ENCODE measurements at regions not wholly inside any gene's neighbourhood (a gene's known extent, or its start where the extent isn't known, plus 50 kb on each side); places are given as distances from the start of the nearest gene placed in this dataset.
"Not testable (repeated sequence)": the region's sequence is repeated elsewhere in the genome, so short reads cannot be mapped to it uniquely, and the experiment has no call there.

- no peak for DNase-seq (ENCODE audit: low read depth in 2 of 2)
Observed at GRCh38 chrX:848386-848785, 217.8 kb downstream of the SHOX start.

DNA sequence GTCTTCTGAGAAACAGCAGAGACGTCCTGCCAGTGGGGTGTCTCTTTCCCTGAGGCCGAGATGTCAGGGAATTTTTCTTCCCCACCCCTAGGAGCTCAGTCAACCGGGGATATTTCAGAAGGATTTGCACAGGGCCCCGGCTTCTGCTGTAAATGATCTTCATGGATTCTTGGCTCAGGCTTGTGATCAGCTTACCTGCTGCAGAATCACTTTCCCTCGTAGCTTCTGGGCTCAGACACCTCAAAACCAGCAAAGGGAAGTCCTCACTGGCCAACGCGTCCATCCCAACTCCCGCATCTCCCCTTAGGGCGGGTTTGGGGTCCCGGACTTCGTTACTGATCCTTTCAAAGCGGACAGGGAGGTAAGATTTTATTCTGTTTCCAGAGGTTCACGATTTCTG lies 212.7 kb downstream of the SHOX start:
- no peak for DNase-seq (ENCODE audit: low read depth in 2 of 2)

DNA sequence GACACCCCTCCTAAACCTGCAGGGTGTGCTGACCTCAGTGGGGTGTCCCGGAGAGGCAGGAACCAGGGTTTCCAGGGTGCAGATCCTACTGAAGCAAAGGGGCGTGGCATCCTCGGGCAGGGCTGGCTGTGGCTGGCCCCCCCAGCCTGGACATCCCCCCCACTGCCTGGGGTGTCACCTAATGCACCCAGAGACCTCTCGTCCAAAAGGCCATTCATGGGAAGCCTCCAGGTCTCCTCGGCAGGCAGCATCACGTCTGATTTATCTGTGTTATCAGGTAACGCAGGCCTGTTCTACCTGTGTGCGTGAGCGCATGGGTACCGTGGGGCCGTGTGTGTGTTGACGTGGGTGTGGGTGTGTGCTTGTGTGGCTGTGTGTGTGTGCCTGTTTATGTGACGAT lies 210.0 kb downstream of the SHOX start:
- DNase-seq (ENCODE audit: low read depth in 2 of 2) = no peak

- DNase-seq (ENCODE audit: low read depth in 2 of 2) = not testable (repeated sequence)
Observed at GRCh38 chrX:838666-839065, 208.1 kb downstream of the SHOX start.

GRCh38 chrX:835857-836256 lies 205.3 kb downstream of the SHOX start:
- not testable (repeated sequence) for DNase-seq (ENCODE audit: low read depth in 2 of 2)

- DNase-seq (ENCODE audit: low read depth in 2 of 2) = no peak
Observed at GRCh38 chrX:830532-830931, 199.9 kb downstream of the SHOX start.

GRCh38 chrX:829145-829544 lies 198.6 kb downstream of the SHOX start:
- DNase-seq (ENCODE audit: low read depth in 2 of 2) = no peak

GRCh38 chrX:828411-828959 lies 197.9 kb downstream of the SHOX start:
- no peak for DNase-seq (ENCODE audit: low read depth in 2 of 2)

DNA sequence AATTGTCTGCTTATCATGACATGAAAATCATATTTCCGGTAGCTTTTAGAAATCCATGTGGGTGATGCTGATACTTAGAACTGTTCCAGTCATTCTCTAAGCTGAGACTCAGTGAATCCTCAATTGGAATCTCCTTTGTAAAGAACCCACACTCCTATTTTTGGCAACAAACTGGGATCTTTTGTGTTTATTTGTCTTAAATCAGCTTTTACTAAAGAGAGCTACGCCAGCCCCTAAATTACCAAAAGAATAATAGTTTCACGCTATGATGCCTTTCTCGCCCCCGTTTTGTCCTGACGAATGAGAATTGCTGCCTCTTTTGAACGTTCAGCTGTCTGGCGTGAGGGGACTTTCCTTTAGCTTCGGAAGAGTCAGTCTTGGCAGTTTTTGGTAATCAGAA lies 195.9 kb downstream of the SHOX start:
- no peak for DNase-seq (ENCODE audit: low read depth in 2 of 2)

- no peak for DNase-seq (ENCODE audit: low read depth in 2 of 2)
Observed at GRCh38 chrX:825991-826390, 195.4 kb downstream of the SHOX start.

DNA sequence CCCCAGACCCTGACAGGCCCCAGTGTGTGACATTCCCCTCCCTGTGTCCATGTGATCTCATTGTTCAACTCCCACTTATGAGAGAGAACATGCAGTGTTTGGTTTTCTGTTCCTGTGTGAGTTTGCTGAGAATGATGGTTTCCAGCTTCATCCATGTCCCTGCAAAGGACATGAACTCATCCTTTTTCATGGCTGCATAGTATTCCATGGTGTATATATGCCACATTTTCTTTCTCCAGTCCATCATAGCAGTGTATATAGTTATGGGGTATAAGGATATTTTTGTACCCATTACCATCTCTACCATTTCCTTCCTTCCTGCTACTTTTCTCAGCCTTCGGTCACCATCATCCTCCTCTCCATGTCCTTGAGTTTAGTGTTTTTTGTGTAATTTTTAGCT lies 192.5 kb downstream of the SHOX start:
- DNase-seq (ENCODE audit: low read depth in 2 of 2) = not testable (repeated sequence)

GRCh38 chrX:821327-822107 lies 190.9 kb downstream of the SHOX start:
- no peak for DNase-seq (ENCODE audit: low read depth in 2 of 2)

DNA sequence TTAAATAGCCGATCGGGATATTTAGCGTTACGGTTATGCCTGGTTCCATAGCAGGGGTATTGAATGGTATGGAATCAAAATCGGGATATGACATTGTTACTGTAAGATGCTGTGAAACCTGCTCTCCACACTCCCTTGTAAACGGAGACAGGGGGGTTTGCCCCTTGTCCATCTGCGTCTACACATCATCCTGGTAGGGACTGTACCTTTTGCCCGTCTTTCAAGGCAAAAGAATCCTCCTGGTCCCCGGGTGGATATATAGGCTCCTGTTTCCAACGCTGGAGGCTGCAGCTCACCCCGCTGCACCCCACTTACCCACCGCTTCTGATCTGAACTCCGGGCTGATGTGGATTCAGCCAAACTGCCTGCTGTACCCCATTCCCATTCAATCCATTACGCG lies 189.1 kb downstream of the SHOX start:
- no peak for DNase-seq (ENCODE audit: low read depth in 2 of 2)

- DNase-seq (ENCODE audit: low read depth in 2 of 2) = no peak
Observed at GRCh38 chrX:817759-818300, 187.2 kb downstream of the SHOX start.

GRCh38 chrX:817147-817546 lies 186.6 kb downstream of the SHOX start:
- DNase-seq (ENCODE audit: low read depth in 2 of 2) = not testable (repeated sequence)

- no peak for DNase-seq (ENCODE audit: low read depth in 2 of 2)
Observed at GRCh38 chrX:816411-816810, 185.8 kb downstream of the SHOX start.

GRCh38 chrX:810186-810585 lies 179.6 kb downstream of the SHOX start:
- DNase-seq (ENCODE audit: low read depth in 2 of 2) = no peak

- no peak for DNase-seq (ENCODE audit: low read depth in 2 of 2)
Observed at GRCh38 chrX:809081-809480, 178.5 kb downstream of the SHOX start.

DNA sequence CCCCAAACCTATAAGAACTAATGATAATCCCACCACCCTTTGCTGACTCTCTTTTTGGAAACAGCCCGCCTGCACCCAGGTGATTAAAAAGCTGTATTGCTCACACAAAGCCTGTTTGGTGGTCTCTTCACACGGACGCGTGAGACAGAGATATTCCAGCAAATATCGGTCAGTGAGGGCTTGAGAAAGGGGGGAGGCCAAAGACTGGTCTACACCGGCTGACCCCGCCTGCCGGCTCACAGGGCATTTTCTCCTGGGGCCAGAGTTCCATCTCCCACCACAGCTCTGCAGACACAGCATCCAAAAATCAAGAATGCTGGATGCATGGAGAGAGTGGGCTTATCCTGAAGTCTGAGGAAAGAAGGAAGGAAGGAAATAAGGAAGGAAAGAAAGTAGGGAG lies 176.0 kb downstream of the SHOX start:
- no peak for DNase-seq (ENCODE audit: low read depth in 2 of 2)

DNA sequence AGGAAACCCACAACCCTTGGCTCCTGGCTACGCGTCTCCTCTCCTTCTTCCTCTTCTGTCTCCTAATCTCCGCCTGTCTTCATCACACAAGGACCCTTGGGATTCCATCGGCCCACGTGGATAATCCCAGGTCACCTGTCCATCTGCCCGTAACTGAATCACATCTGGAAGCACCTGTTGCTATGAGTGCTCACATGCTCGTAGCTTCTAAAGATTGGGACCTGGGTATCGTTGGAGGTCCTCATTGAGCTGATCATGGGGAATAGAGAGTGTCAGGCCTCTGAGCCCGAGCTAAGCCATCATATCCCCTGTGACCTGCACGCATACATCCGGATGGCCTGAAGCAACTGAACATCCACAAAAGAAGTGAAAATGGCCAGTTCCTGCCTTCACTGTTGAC lies 175.4 kb downstream of the SHOX start:
- no peak for DNase-seq (ENCODE audit: low read depth in 2 of 2)

DNA sequence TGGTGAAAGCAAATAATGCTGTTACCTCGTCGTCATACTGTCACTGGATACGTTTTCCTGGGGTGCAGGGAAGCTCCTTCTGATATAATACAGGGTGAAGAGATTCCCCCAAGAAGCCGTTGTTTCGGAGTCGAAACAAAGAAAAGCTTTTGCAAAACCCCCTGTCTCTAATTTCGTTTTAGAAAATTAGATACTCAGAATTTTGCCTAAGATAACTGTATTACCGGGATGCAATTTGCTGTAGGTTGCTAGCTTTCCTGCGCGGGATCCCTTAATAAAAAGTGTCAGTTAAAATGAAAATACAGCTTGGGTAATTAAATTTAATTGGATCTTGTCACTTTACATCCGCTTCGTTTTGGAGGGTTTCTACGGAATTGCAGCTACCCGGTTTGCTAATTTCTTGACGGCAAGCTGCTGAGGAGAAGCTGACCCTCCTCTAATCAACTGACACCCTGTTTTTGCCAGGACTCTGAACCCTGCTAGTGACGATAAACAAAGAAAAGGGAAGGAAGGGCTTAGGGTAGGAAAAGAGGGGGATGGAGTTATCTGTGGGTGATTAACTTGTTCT lies 174.6 kb downstream of the SHOX start:
- DNase-seq (ENCODE audit: low read depth in 2 of 2) = no peak

GRCh38 chrX:802846-803245 lies 172.3 kb downstream of the SHOX start:
- DNase-seq (ENCODE audit: low read depth in 2 of 2) = no peak

DNA sequence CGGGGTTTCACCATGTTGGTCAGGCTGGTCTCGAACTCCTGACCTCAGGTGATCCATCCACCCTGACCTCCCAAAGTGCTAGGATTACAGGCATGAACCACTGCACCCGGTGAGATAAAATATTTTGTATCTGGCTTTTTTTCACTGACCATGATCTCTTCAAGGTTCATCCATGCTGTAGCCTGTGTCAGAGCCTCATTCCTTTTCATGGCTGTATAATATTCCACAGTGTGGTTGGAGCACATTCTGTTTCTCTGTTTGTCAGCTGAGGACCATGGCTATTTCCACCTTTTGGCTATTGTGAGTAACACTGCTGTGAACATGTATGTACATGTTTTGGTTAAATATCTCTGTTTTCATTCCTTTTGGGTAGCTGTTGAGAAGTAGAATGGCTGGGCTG lies 169.2 kb downstream of the SHOX start:
- no peak for DNase-seq (ENCODE audit: low read depth in 2 of 2)

All from stimulated activated CD8-positive, alpha-beta memory T cell treated with anti-CD3 and anti-CD28 coated beads, Interleukin-2, amount 100 ng/mL, for 48 hours (primary cell).